ENCODE measurements at regions not wholly inside any gene's neighbourhood (a gene's known extent, or its start where the extent isn't known, plus 50 kb on each side); places are given as distances from the start of the nearest gene placed in this dataset.

DNA sequence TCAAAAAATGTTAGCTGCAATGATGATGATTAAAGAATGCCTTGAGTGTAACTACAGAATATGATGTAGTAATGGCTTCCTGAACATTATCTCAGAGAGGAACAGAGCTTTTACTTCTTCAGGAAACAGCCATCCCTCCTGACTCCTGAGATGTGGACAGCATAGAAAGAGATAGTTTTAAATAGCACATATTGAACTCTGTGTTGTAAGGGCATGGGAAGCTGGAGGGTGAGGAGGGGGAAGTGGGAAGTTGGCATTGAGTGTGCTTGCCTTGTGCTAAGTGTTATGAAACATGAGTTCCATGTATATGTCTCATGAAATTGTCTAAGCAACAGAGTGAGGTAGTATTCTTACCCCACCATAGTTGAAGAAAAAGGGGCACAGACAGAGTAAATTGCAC is 161.5 kb upstream of the SLC28A3 start:
- TF ChIP-seq, protein P1, sequence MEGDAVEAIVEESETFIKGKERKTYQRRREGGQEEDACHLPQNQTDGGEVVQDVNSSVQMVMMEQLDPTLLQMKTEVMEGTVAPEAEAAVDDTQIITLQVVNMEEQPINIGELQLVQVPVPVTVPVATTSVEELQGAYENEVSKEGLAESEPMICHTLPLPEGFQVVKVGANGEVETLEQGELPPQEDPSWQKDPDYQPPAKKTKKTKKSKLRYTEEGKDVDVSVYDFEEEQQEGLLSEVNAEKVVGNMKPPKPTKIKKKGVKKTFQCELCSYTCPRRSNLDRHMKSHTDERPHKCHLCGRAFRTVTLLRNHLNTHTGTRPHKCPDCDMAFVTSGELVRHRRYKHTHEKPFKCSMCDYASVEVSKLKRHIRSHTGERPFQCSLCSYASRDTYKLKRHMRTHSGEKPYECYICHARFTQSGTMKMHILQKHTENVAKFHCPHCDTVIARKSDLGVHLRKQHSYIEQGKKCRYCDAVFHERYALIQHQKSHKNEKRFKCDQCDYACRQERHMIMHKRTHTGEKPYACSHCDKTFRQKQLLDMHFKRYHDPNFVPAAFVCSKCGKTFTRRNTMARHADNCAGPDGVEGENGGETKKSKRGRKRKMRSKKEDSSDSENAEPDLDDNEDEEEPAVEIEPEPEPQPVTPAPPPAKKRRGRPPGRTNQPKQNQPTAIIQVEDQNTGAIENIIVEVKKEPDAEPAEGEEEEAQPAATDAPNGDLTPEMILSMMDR (IDR thresholded peaks at IDR 0.05), result no peak
- TF ChIP-seq EP300 (IDR thresholded peaks at IDR 0.05) (no peak), POLR2AphosphoS5 (IDR thresholded peaks at IDR 0.05) (no peak), POLR2A (IDR thresholded peaks at IDR 0.05; ENCODE audit: low read depth) (no peak)

All from esophagus muscularis mucosa (tissue), 4 donors.